Transverse colon (tissue), 4 donors: ENCODE measurements at regions not wholly inside any gene's neighbourhood (a gene's known extent, or its start where the extent isn't known, plus 50 kb on each side); places are given as distances from the start of the nearest gene placed in this dataset.

ENCODE experiments used
- EP300 ChIP-seq: sonication (generic); formaldehyde crosslinking; IDR thresholded peaks from one replicate; pipeline ENCODE4 v1.6.1; 2017; ENCODE audit warnings: antibody characterized with exemption, low read depth
- POLR2A ChIP-seq: fragments of 450-650 bp; IDR thresholded peaks from one replicate; pipeline ENCODE4 v1.6.1; 2016; ENCODE audit warnings: antibody characterized with exemption, mild to moderate bottlenecking, moderate library complexity
- POLR2AphosphoS5 ChIP-seq, 3 donors: sonication (generic); formaldehyde crosslinking; IDR thresholded peaks; one replicate each; pipeline ENCODE4 v1.6.1; 2016; ENCODE audit warnings: antibody characterized with exemption in 3 of 3
- TF ChIP-seq, protein P1 (sequence below), 5 experiments: fragments of 200-600 bp in 3 of 5; fragments of 450-650 bp in 2 of 5; sonication (generic) in 3 of 5; IDR thresholded peaks; 1 replicate in 2 of 5; 2 replicates in 3 of 5; pipeline ENCODE4 v1.5.1; 2016 to 2017; ENCODE audit warnings: antibody characterized with exemption in 5 of 5, inconsistent platforms in 3 of 5, mild to moderate bottlenecking in 2 of 5, moderate library complexity in 1 of 5

DNA sequence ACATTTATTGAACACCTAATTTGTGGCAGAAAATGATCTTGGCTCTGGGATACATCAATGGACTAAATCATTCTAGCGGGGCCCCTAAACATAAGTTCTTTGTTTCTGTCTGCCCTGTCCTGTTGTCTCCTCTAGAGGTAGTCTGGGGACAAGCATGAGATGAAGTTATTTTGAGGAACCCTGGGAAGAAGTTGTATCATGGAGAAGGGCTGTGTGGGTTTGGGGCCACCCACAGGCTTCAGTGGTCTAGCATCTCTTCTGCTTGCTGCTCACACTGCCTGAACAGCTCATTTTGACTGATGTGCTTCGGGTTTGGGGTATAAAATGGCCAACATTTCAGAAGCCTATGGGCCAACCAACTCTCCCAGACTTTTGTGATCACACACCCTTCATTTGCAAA is 50.3 kb upstream of the OSBPL11 start:
- TF ChIP-seq, protein P1, sequence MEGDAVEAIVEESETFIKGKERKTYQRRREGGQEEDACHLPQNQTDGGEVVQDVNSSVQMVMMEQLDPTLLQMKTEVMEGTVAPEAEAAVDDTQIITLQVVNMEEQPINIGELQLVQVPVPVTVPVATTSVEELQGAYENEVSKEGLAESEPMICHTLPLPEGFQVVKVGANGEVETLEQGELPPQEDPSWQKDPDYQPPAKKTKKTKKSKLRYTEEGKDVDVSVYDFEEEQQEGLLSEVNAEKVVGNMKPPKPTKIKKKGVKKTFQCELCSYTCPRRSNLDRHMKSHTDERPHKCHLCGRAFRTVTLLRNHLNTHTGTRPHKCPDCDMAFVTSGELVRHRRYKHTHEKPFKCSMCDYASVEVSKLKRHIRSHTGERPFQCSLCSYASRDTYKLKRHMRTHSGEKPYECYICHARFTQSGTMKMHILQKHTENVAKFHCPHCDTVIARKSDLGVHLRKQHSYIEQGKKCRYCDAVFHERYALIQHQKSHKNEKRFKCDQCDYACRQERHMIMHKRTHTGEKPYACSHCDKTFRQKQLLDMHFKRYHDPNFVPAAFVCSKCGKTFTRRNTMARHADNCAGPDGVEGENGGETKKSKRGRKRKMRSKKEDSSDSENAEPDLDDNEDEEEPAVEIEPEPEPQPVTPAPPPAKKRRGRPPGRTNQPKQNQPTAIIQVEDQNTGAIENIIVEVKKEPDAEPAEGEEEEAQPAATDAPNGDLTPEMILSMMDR (IDR thresholded peaks at IDR 0.05) = no peak
- TF ChIP-seq POLR2A = no peak
- TF ChIP-seq POLR2AphosphoS5 (IDR thresholded peaks at IDR 0.05) = no peak
- no peak for TF ChIP-seq EP300
